Stimulated activated effector memory CD8-positive, alpha-beta T cell treated with anti-CD3 and anti-CD28 coated beads, Interleukin-12 subunit alpha, Interleukin-12 subunit beta, amount 100 ng/mL, for 72 hours (primary cell): ENCODE measurements at regions not wholly inside any gene's neighbourhood (a gene's known extent, or its start where the extent isn't known, plus 50 kb on each side); places are given as distances from the start of the nearest gene placed in this dataset.
A peak's percentile ranks its signal among the peaks of the same experiment; 100 is the strongest.
"Not testable (repeated sequence)": the region's sequence is repeated elsewhere in the genome, so short reads cannot be mapped to it uniquely, and the experiment has no call there.

Experiments
- ATAC-seq: fragments of 150-1000 bp; cut with Tn5 transposase; 2 replicates; pipeline ENCODE4 v1.10.0; 2021
- DNase-seq, 2 donors: peaks; one replicate each; pipeline ENCODE4 v3.0.0; 2021 to 2022; ENCODE audit warnings: low spot score in 2 of 2
- H3K27ac Mint-ChIP-seq: one replicate; pipeline ENCODE4 v1.8.0; 2022; ENCODE audit warnings: mild to moderate bottlenecking, mixed read lengths
- H3K36me3 Mint-ChIP-seq: one replicate; pipeline ENCODE4 v1.8.0; 2022; ENCODE audit warnings: mild to moderate bottlenecking, mixed read lengths
- H3K4me1 Mint-ChIP-seq: one replicate; pipeline ENCODE4 v1.8.0; 2022; ENCODE audit warnings: mixed read lengths
- H3K4me3 Mint-ChIP-seq: one replicate; pipeline ENCODE4 v1.8.0; 2022; ENCODE audit warnings: mild to moderate bottlenecking, mixed read lengths
- H3K9me3 Mint-ChIP-seq: one replicate; pipeline ENCODE4 v1.8.0; 2022; ENCODE audit warnings: mixed read lengths

- not testable (repeated sequence) for ATAC-seq, H3K27ac Mint-ChIP-seq, DNase-seq, H3K36me3 Mint-ChIP-seq, H3K4me1 Mint-ChIP-seq, H3K9me3 Mint-ChIP-seq, H3K4me3 Mint-ChIP-seq
Measured at GRCh38 chr16:47864262-47864661, 291.5 kb downstream of the ABCC12 start.

- no peak overlapping the region for H3K4me3 Mint-ChIP-seq
- H3K9me3 Mint-ChIP-seq: no peaks in the 10 kb centered on the region
- no peak overlapping the region for H3K27ac Mint-ChIP-seq
- no peaks in the 10 kb centered on the region for H3K36me3 Mint-ChIP-seq
- DNase-seq: no peak
- H3K4me1 Mint-ChIP-seq: no peaks in the 10 kb centered on the region
- no peak for ATAC-seq
Measured at GRCh38 chr16:47861999-47862398, 293.8 kb downstream of the ABCC12 start.

- H3K27ac Mint-ChIP-seq: no peak overlapping the region
- no peak overlapping the region for H3K4me3 Mint-ChIP-seq
- H3K9me3 Mint-ChIP-seq: peaks cover 11% of the 10 kb centered on the region
- peaks cover 6% of the 10 kb centered on the region for H3K4me1 Mint-ChIP-seq
- H3K36me3 Mint-ChIP-seq: no peaks in the 10 kb centered on the region
- no peak for ATAC-seq
- DNase-seq: no peak
Measured at GRCh38 chr16:47858333-47858982, 297.3 kb downstream of the ABCC12 start.

- Mint-ChIP-seq H3K4me1 (peaks cover 6% of the 10 kb centered on the region), H3K27ac (no peak overlapping the region), H3K36me3 (no peaks in the 10 kb centered on the region)
Measured at GRCh38 chr16:47855431-47855830, 300.4 kb downstream of the ABCC12 start.

GRCh38 chr16:47854737-47855136 lies 301.1 kb downstream of the ABCC12 start:
- Mint-ChIP-seq H3K27ac (no peak overlapping the region), H3K36me3 (no peaks in the 10 kb centered on the region), H3K4me3 (no peak overlapping the region), H3K4me1 (peaks cover 6% of the 10 kb centered on the region), H3K9me3 (peaks cover 11% of the 10 kb centered on the region)
- no peak for DNase-seq
- no peak for ATAC-seq

More at GRCh38 chr16:47855431-47855830, 300.4 kb downstream of the ABCC12 start:
- H3K4me3 Mint-ChIP-seq: no peak overlapping the region
- DNase-seq: no peak
- H3K9me3 Mint-ChIP-seq: peaks cover 11% of the 10 kb centered on the region
- no peak for ATAC-seq

- ATAC-seq (no peak), DNase-seq (no peak)
- H3K4me1 Mint-ChIP-seq: peaks cover 6% of the 10 kb centered on the region
- H3K27ac Mint-ChIP-seq: no peak overlapping the region
- H3K4me3 Mint-ChIP-seq: no peak overlapping the region
- H3K36me3 Mint-ChIP-seq: no peaks in the 10 kb centered on the region
- H3K9me3 Mint-ChIP-seq: peaks cover 11% of the 10 kb centered on the region
Measured at GRCh38 chr16:47852991-47853390, 302.8 kb downstream of the ABCC12 start.

GRCh38 chr16:47851146-47851545 lies 304.6 kb downstream of the ABCC12 start:
- H3K4me1 Mint-ChIP-seq: peaks cover 6% of the 10 kb centered on the region
- DNase-seq (no peak), ATAC-seq (no peak)
- H3K9me3 Mint-ChIP-seq: peaks cover 11% of the 10 kb centered on the region
- H3K4me3 Mint-ChIP-seq: no peak overlapping the region
- H3K27ac Mint-ChIP-seq: no peak overlapping the region
- H3K36me3 Mint-ChIP-seq: no peaks in the 10 kb centered on the region

- H3K9me3 Mint-ChIP-seq: peaks cover 7% of the 10 kb centered on the region
- ATAC-seq (no peak), DNase-seq (no peak)
- no peak overlapping the region for H3K4me3 Mint-ChIP-seq
- peaks cover 3% of the 10 kb centered on the region for H3K4me1 Mint-ChIP-seq
- no peaks in the 10 kb centered on the region for H3K36me3 Mint-ChIP-seq
- no peak overlapping the region for H3K27ac Mint-ChIP-seq
Measured at GRCh38 chr16:47849736-47850135, 306.1 kb downstream of the ABCC12 start.

GRCh38 chr16:47848421-47849109 lies 307.2 kb downstream of the ABCC12 start:
- no peak overlapping the region for H3K27ac Mint-ChIP-seq
- no peak overlapping the region for H3K4me3 Mint-ChIP-seq
- no peaks in the 10 kb centered on the region for H3K36me3 Mint-ChIP-seq
- ATAC-seq (no peak), DNase-seq (no peak)
- no peaks in the 10 kb centered on the region for H3K9me3 Mint-ChIP-seq
- H3K4me1 Mint-ChIP-seq: no peaks in the 10 kb centered on the region

GRCh38 chr16:47847220-47847970 lies 308.4 kb downstream of the ABCC12 start:
- Mint-ChIP-seq H3K27ac (no peak overlapping the region), H3K9me3 (no peaks in the 10 kb centered on the region), H3K4me3 (no peak overlapping the region), H3K36me3 (no peaks in the 10 kb centered on the region), H3K4me1 (no peaks in the 10 kb centered on the region)
- DNase-seq: peak in 1 of 2 donors; percentile 6
- ATAC-seq: no peak

GRCh38 chr16:47834485-47835024 lies 321.2 kb downstream of the ABCC12 start:
- H3K4me3 Mint-ChIP-seq: no peak overlapping the region
- DNase-seq: no peak
- no peak for ATAC-seq
- no peak overlapping the region for H3K27ac Mint-ChIP-seq
- H3K36me3 Mint-ChIP-seq: no peaks in the 10 kb centered on the region
- no peaks in the 10 kb centered on the region for H3K4me1 Mint-ChIP-seq
- H3K9me3 Mint-ChIP-seq: peaks cover 15% of the 10 kb centered on the region

- no peak for ATAC-seq
- DNase-seq: no peak
- no peaks in the 10 kb centered on the region for H3K36me3 Mint-ChIP-seq
- no peaks in the 10 kb centered on the region for H3K4me1 Mint-ChIP-seq
- no peak overlapping the region for H3K4me3 Mint-ChIP-seq
- H3K27ac Mint-ChIP-seq: no peak overlapping the region
- peaks cover 10% of the 10 kb centered on the region for H3K9me3 Mint-ChIP-seq
Measured at GRCh38 chr16:47833771-47834170, 322.0 kb downstream of the ABCC12 start.

GRCh38 chr16:47829850-47830600 lies 325.8 kb downstream of the ABCC12 start:
- DNase-seq: no peak
- Mint-ChIP-seq H3K27ac (no peak overlapping the region), H3K4me3 (no peak overlapping the region), H3K4me1 (no peaks in the 10 kb centered on the region), H3K36me3 (no peaks in the 10 kb centered on the region), H3K9me3 (peaks cover 14% of the 10 kb centered on the region)
- ATAC-seq: no peak

- ATAC-seq (no peak), DNase-seq (no peak)
- H3K9me3 Mint-ChIP-seq: peaks cover 4% of the 10 kb centered on the region
- H3K36me3 Mint-ChIP-seq: no peaks in the 10 kb centered on the region
- H3K4me1 Mint-ChIP-seq: no peaks in the 10 kb centered on the region
- no peak overlapping the region for H3K27ac Mint-ChIP-seq
- H3K4me3 Mint-ChIP-seq: no peak overlapping the region
Measured at GRCh38 chr16:47826070-47826469, 329.7 kb downstream of the ABCC12 start.

GRCh38 chr16:47817048-47817447 lies 338.7 kb downstream of the ABCC12 start:
- Mint-ChIP-seq H3K27ac (no peak overlapping the region), H3K4me1 (no peaks in the 10 kb centered on the region), H3K36me3 (no peaks in the 10 kb centered on the region), H3K9me3 (peaks cover 6% of the 10 kb centered on the region), H3K4me3 (no peak overlapping the region)
- ATAC-seq (no peak), DNase-seq (no peak)
